ENCODE measurements at regions not wholly inside any gene's neighbourhood (a gene's known extent, or its start where the extent isn't known, plus 50 kb on each side); places are given as distances from the start of the nearest gene placed in this dataset.

- DNase-seq (ENCODE audit: low spot score), result no peak
Observed at GRCh38 chr1:17904290-17904689, 149.2 kb downstream of the ACTL8 start.

- no peak for DNase-seq (ENCODE audit: low spot score)
Observed at GRCh38 chr1:17907999-17908398, 152.9 kb downstream of the ACTL8 start.

GRCh38 chr1:17908945-17909344 is 153.8 kb downstream of the ACTL8 start:
- no peak for DNase-seq (ENCODE audit: low spot score)

GRCh38 chr1:17909634-17910033 is 154.5 kb downstream of the ACTL8 start:
- DNase-seq (ENCODE audit: low spot score), result no peak

GRCh38 chr1:17911791-17912190 is 156.7 kb downstream of the ACTL8 start:
- no peak for DNase-seq (ENCODE audit: low spot score)

- no peak for DNase-seq (ENCODE audit: low spot score)
Observed at GRCh38 chr1:17912491-17912890, 157.4 kb downstream of the ACTL8 start.

GRCh38 chr1:17913326-17914115 is 158.4 kb downstream of the ACTL8 start:
- DNase-seq (ENCODE audit: low spot score), result no peak

GRCh38 chr1:17914131-17914530 is 159.0 kb downstream of the ACTL8 start:
- DNase-seq (ENCODE audit: low spot score), result no peak

- DNase-seq (ENCODE audit: low spot score), result no peak
Observed at GRCh38 chr1:17914987-17915386, 159.9 kb downstream of the ACTL8 start.

GRCh38 chr1:17915511-17916197 is 160.5 kb downstream of the ACTL8 start:
- DNase-seq (ENCODE audit: low spot score), result no peak

- no peak for DNase-seq (ENCODE audit: low spot score)
Observed at GRCh38 chr1:17916702-17917101, 161.6 kb downstream of the ACTL8 start.

- peak; percentile 30 for DNase-seq (ENCODE audit: low spot score)
Observed at GRCh38 chr1:17919525-17920439, 164.6 kb downstream of the ACTL8 start.

GRCh38 chr1:17920881-17921640 is 165.9 kb downstream of the ACTL8 start:
- DNase-seq (ENCODE audit: low spot score), result no peak

- DNase-seq (ENCODE audit: low spot score), result peak; percentile 19
Observed at GRCh38 chr1:17922833-17923232, 167.7 kb downstream of the ACTL8 start.

- no peak for DNase-seq (ENCODE audit: low spot score)
Observed at GRCh38 chr1:17923666-17924065, 168.5 kb downstream of the ACTL8 start.

GRCh38 chr1:17924578-17924977 is 169.4 kb downstream of the ACTL8 start:
- DNase-seq (ENCODE audit: low spot score), result no peak

- DNase-seq (ENCODE audit: low spot score), result no peak
Observed at GRCh38 chr1:17925290-17926237, 170.4 kb downstream of the ACTL8 start.

- no peak for DNase-seq (ENCODE audit: low spot score)
Observed at GRCh38 chr1:17926906-17927305, 171.8 kb downstream of the ACTL8 start.

GRCh38 chr1:17927952-17928351 is 172.8 kb downstream of the ACTL8 start:
- DNase-seq (ENCODE audit: low spot score), result no peak

- no peak for DNase-seq (ENCODE audit: low spot score)
Observed at GRCh38 chr1:17929224-17929623, 174.1 kb downstream of the ACTL8 start.
